HepG2 (cell line): ENCODE measurements at regions not wholly inside any gene's neighbourhood (a gene's known extent, or its start where the extent isn't known, plus 50 kb on each side); places are given as distances from the start of the nearest gene placed in this dataset.

Experiments
- BRCA1 ChIP-seq: sonication (generic); formaldehyde crosslinking; IDR thresholded peaks from 2 replicates; pipeline ENCODE4 v1.4.0; 2020; ENCODE audit warnings: missing genetic modification reagents
- EZH2 ChIP-seq: conservative IDR thresholded peaks from 2 replicates; pipeline ENCODE4 v1.6.1; 2012; ENCODE audit warnings: mild to moderate bottlenecking, low read depth, low read length, moderate library complexity
- NFE2L2 ChIP-seq: fragments of 150-350 bp; IDR thresholded peaks from 2 replicates; pipeline ENCODE4 v1.6.1; 2014; ENCODE audit warnings: low read length
- POLR2A ChIP-seq, 2 experiments: IDR thresholded peaks; 2 replicates each; pipeline ENCODE4 v1.6.1; 2011; ENCODE audit warnings: low read depth in 2 of 2, low read length in 2 of 2, mild to moderate bottlenecking in 1 of 2, moderate library complexity in 1 of 2; ENCODE audit not compliant: insufficient read depth in 1 of 2
- ZNF776 ChIP-seq: sonication (generic); formaldehyde crosslinking; IDR thresholded peaks from 2 replicates; pipeline ENCODE4 v1.4.0; 2020; ENCODE audit warnings: mild to moderate bottlenecking, missing genetic modification reagents
- ZNF891 ChIP-seq: sonication (generic); formaldehyde crosslinking; IDR thresholded peaks from 2 replicates; pipeline ENCODE4 v1.5.0; 2020; ENCODE audit warnings: mild to moderate bottlenecking, missing genetic modification reagents
- ZSCAN9 ChIP-seq: IDR thresholded peaks from 2 replicates; pipeline ENCODE4 v1.6.1; 2016; ENCODE audit warnings: borderline replicate concordance
- TF ChIP-seq, protein P1 (sequence below): sonication (generic); formaldehyde crosslinking; IDR thresholded peaks from 2 replicates; pipeline ENCODE4 v1.8.1; 2023; ENCODE audit warnings: missing genetic modification reagents, inconsistent platforms, borderline replicate concordance
- TF ChIP-seq, protein P2 (sequence below): sonication (generic); formaldehyde crosslinking; IDR thresholded peaks from 2 replicates; pipeline ENCODE4 v1.5.0; 2020; ENCODE audit warnings: mild to moderate bottlenecking, missing genetic modification reagents, moderate library complexity

DNA sequence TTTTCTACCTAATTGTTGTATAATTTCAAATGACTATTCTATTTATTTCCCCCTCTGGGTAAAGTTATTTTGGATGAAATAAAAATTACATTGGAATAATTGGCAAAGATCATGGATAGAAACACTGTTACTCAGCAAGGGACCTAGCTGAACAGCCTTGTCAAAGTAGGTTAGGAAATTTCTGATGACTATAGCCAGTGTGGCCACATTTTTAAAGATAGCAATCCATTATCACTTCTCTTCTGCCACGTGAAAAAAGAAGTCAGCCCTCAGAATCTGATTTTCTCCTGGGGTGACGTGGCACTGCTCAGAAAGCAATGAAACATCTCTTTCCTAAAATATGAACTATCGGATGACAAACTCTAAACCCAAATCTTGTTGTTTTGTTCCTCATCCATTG is 784.2 kb upstream of the RIOK2 start:
- TF ChIP-seq EZH2 (no peak), BRCA1 (CRISPR knock-in tag) (no peak), POLR2A (IDR thresholded peaks at IDR 0.05; ENCODE audit: insufficient read depth in 1 of 2, low read depth in 2 of 2, low read length in 2 of 2) (no peak), NFE2L2 (no peak), ZNF891 (CRISPR knock-in tag) (no peak), ZSCAN9 (CRISPR knock-in tag) (no peak), ZNF776 (CRISPR knock-in tag) (no peak)
- TF ChIP-seq, protein P1, sequence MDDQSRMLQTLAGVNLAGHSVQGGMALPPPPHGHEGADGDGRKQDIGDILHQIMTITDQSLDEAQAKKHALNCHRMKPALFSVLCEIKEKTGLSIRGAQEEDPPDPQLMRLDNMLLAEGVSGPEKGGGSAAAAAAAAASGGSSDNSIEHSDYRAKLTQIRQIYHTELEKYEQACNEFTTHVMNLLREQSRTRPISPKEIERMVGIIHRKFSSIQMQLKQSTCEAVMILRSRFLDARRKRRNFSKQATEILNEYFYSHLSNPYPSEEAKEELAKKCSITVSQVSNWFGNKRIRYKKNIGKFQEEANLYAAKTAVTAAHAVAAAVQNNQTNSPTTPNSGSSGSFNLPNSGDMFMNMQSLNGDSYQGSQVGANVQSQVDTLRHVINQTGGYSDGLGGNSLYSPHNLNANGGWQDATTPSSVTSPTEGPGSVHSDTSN (CRISPR knock-in tag) = no peak
- TF ChIP-seq, protein P2, sequence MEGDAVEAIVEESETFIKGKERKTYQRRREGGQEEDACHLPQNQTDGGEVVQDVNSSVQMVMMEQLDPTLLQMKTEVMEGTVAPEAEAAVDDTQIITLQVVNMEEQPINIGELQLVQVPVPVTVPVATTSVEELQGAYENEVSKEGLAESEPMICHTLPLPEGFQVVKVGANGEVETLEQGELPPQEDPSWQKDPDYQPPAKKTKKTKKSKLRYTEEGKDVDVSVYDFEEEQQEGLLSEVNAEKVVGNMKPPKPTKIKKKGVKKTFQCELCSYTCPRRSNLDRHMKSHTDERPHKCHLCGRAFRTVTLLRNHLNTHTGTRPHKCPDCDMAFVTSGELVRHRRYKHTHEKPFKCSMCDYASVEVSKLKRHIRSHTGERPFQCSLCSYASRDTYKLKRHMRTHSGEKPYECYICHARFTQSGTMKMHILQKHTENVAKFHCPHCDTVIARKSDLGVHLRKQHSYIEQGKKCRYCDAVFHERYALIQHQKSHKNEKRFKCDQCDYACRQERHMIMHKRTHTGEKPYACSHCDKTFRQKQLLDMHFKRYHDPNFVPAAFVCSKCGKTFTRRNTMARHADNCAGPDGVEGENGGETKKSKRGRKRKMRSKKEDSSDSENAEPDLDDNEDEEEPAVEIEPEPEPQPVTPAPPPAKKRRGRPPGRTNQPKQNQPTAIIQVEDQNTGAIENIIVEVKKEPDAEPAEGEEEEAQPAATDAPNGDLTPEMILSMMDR (CRISPR knock-in tag) = no peak
